HepG2 (cell line): ENCODE measurements at regions not wholly inside any gene's neighbourhood (a gene's known extent, or its start where the extent isn't known, plus 50 kb on each side); places are given as distances from the start of the nearest gene placed in this dataset.

Experiments used
- ATAC-seq: fragments of 200-7000 bp; cut with Tn5 transposase; 3 replicates; pipeline ENCODE4 v1.9.1; 2020; ENCODE audit warnings: mild to moderate bottlenecking, moderate library complexity
- BruUV-seq: library from RNA; stranded (reverse); fragments of 400-500 nt; replicated peaks from 2 replicates; lab custom pipeline; 2021; lab: Mats Ljungman, UMichigan
- CTCF ChIA-PET: fragments of 300-600 bp; formaldehyde crosslinking; extraction: SDS; loops from one replicate; lab custom pipeline; 2021; ENCODE audit warnings: low total read pairs, inconsistent platforms, low intra/inter-chr PET ratio; lab: Yijun Ruan, JAX
- POLR2A ChIA-PET: fragments of 350-600 bp; sonication (Branson Sonifier 250); formaldehyde crosslinking; loops from one replicate; lab custom pipeline; 2020; ENCODE audit warnings: antibody characterized with exemption, inconsistent platforms; lab: Yijun Ruan, JAX
- DNase-seq: peaks from one replicate; pipeline ENCODE4 v3.0.0-alpha.2; 2015; ENCODE audit warnings: low spot score
- FAIRE-seq: peaks from 3 replicates; lab custom pipeline; 2011; peaks lifted over from hg19 to GRCh38; lab: Jason Lieb, UNC
- H2AFZ ChIP-seq: one replicate; pipeline ENCODE4 v1.6.1; 2011; ENCODE audit warnings: low read length, inconsistent platforms
- H3K27ac ChIP-seq: fragments of 300-600 bp; 3 replicates; pipeline ENCODE4 v1.8.0; 2011; ENCODE audit warnings: mixed run types, mild to moderate bottlenecking, mixed read lengths, low read length, inconsistent platforms; ENCODE audit not compliant: insufficient read depth; ENCODE audit errors: extremely low read length
- H3K27me3 ChIP-seq, 2 experiments: fragments of 200-600 bp in 1 of 2; 2 replicates in 1 of 2; 3 replicates in 1 of 2; pipeline versions ENCODE4 v1.6.0 to v1.8.0; 2011; ENCODE audit warnings: low read length in 2 of 2, mild to moderate bottlenecking in 2 of 2, moderate library complexity in 2 of 2, inconsistent platforms in 1 of 2; ENCODE audit not compliant: insufficient read depth in 2 of 2, control insufficient read depth in 1 of 2
- H3K36me3 ChIP-seq, 2 experiments: fragments of 200-600 bp in 1 of 2; replicated peaks in 1 of 2; 2 replicates in 1 of 2; 3 replicates in 1 of 2; pipeline versions ENCODE4 v1.5.1 to v1.8.0; 2011; ENCODE audit warnings: low read length in 2 of 2, inconsistent platforms in 1 of 2; ENCODE audit not compliant: insufficient read depth in 2 of 2, control insufficient read depth in 1 of 2
- H3K4me1 ChIP-seq: 2 replicates; pipeline ENCODE4 v1.5.1; 2012; ENCODE audit warnings: low read length, inconsistent platforms; ENCODE audit not compliant: insufficient read depth
- H3K4me2 ChIP-seq: 2 replicates; pipeline ENCODE4 v1.6.0; 2011; ENCODE audit warnings: low read depth, low read length, inconsistent platforms
- H3K4me3 ChIP-seq, 3 experiments: fragments of 200-600 bp in 1 of 3; sonication (generic), shearing (Covaris generic) in 1 of 3; replicated peaks in 1 of 3; 2 replicates each; pipeline ENCODE4 v1.5.1; 2011 to 2016; ENCODE audit warnings: low read length in 3 of 3, inconsistent platforms in 2 of 3, low read depth in 2 of 3, mild to moderate bottlenecking in 2 of 3, control low read depth in 1 of 3, mixed read lengths in 1 of 3; ENCODE audit not compliant: insufficient read depth in 1 of 3
- H3K79me2 ChIP-seq: one replicate; pipeline ENCODE4 v1.6.1; 2011; ENCODE audit warnings: low read length, inconsistent platforms; ENCODE audit not compliant: insufficient read depth
- H3K9ac ChIP-seq: 2 replicates; pipeline ENCODE4 v1.6.0; 2011; ENCODE audit warnings: mild to moderate bottlenecking, low read depth, low read length, inconsistent platforms; ENCODE audit not compliant: insufficient read depth
- H3K9me3 ChIP-seq: 2 replicates; pipeline ENCODE4 v1.5.1; 2012; ENCODE audit warnings: mild to moderate bottlenecking, low read length
- H4K20me1 ChIP-seq: 2 replicates; pipeline ENCODE4 v1.6.0; 2011; ENCODE audit warnings: inconsistent platforms, mild to moderate bottlenecking, low read length, moderate library complexity; ENCODE audit not compliant: insufficient read depth
- ARID2 ChIP-seq: sonication (generic); formaldehyde crosslinking; IDR thresholded peaks from 2 replicates; pipeline ENCODE4 v1.8.1; 2022; ENCODE audit warnings: mild to moderate bottlenecking, missing genetic modification reagents, borderline replicate concordance
- ETV5 ChIP-seq: IDR thresholded peaks from 2 replicates; pipeline ENCODE4 v1.6.1; 2018; ENCODE audit warnings: missing biosample characterization, missing genetic modification reagents, inconsistent platforms, borderline replicate concordance
- NFE2 ChIP-seq: sonication (generic); formaldehyde crosslinking; IDR thresholded peaks from 2 replicates; pipeline ENCODE4 v1.4.0; 2020; ENCODE audit warnings: missing genetic modification reagents
- PREB ChIP-seq: sonication (generic); formaldehyde crosslinking; IDR thresholded peaks from 2 replicates; pipeline ENCODE4 v1.4.0; 2020; ENCODE audit warnings: missing genetic modification reagents
- SNAI1 ChIP-seq: sonication (generic); formaldehyde crosslinking; IDR thresholded peaks from 2 replicates; pipeline ENCODE4 v1.5.0; 2020; ENCODE audit warnings: mild to moderate bottlenecking, missing genetic modification reagents, borderline replicate concordance
- ZFP91 ChIP-seq: sonication (generic); formaldehyde crosslinking; IDR thresholded peaks from 2 replicates; pipeline ENCODE4 v1.9.0; 2022; ENCODE audit warnings: missing genetic modification reagents, mild to moderate bottlenecking, borderline replicate concordance
- ZNF101 ChIP-seq: sonication (generic); formaldehyde crosslinking; IDR thresholded peaks from 2 replicates; pipeline ENCODE4 v1.4.0; 2020; ENCODE audit warnings: mild to moderate bottlenecking, low read depth, missing genetic modification reagents, borderline replicate concordance
- ZNF20 ChIP-seq: sonication (generic); formaldehyde crosslinking; IDR thresholded peaks from 2 replicates; pipeline ENCODE4 v1.4.0; 2020; ENCODE audit warnings: mild to moderate bottlenecking, moderate library complexity, missing genetic modification reagents
- ZNF362 ChIP-seq: sonication (generic); formaldehyde crosslinking; IDR thresholded peaks from 2 replicates; pipeline ENCODE4 v1.4.0; 2020; ENCODE audit warnings: missing genetic modification reagents, mild to moderate bottlenecking, borderline replicate concordance
- ZNF607 ChIP-seq: sonication (generic); formaldehyde crosslinking; IDR thresholded peaks from 2 replicates; pipeline ENCODE4 v1.5.1; 2020; ENCODE audit warnings: missing genetic modification reagents, mild to moderate bottlenecking, borderline replicate concordance
- ZSCAN5A ChIP-seq: sonication (generic); formaldehyde crosslinking; IDR thresholded peaks from 2 replicates; pipeline ENCODE4 v1.8.0; 2022; ENCODE audit warnings: mild to moderate bottlenecking, missing genetic modification reagents, borderline replicate concordance
- WGBS: methylation state at CpG from one replicate; pipeline ENCODE4 v1.1.6; 2017; ENCODE audit warnings: low lambda C conversion rate; 5-methylcytosine and 5-hydroxymethylcytosine counted together
- in situ Hi-C: cut with HindIII; loops from 2 replicates; pipeline ENCODE4 v1.10.0; 2017; ENCODE audit warnings: low pct_unique_long_range_greater_than_20kb; ENCODE audit not compliant: extremely low pct_ligation_motif_present
- intact Hi-C: fragments of 100-400 bp; cut with micrococcal nuclease; formaldehyde crosslinking; loops from one replicate; pipeline ENCODE4 v1.10.0; 2022; ENCODE audit not compliant: unreplicated experiment

GRCh38 chrX:4762196-4762595, 1048.7 kb upstream of the PRKX start:
- Histone ChIP-seq H3K9me3 (peaks cover 8% of the 10 kb centered on the region; the same call in 1 of the 2 replicates), H3K79me2 (no peaks in the 10 kb centered on the region), H3K27me3 (no peaks in the 10 kb centered on the region), H3K9ac (no peak overlapping the region), H3K36me3 (no peaks in the 10 kb centered on the region), H3K27ac (no peak overlapping the region), H3K4me2 (no peak overlapping the region), H4K20me1 (no peaks in the 10 kb centered on the region), H2AFZ (no peak overlapping the region), H3K4me3 (no peak overlapping the region), H3K4me1 (no peaks in the 10 kb centered on the region)
- TF ChIP-seq SNAI1 (CRISPR knock-in tag) (no peak), PREB (CRISPR knock-in tag) (no peak), ZNF101 (no peak), ZNF20 (no peak), ZSCAN5A (CRISPR knock-in tag) (no peak), ETV5 (CRISPR knock-in tag) (no peak), ARID2 (CRISPR knock-in tag) (no peak), ZNF362 (CRISPR knock-in tag) (no peak), NFE2 (CRISPR knock-in tag) (no peak), ZNF607 (CRISPR knock-in tag) (no peak), ZFP91 (no peak)
- CTCF ChIA-PET, result no interaction called here
- WGBS, result 13% methylated on average over 3 of the region's 3 CpGs
- no peak for ATAC-seq
- BruUV-seq, result no TSS peak
- POLR2A ChIA-PET, result no interaction called here
- DNase-seq, result no peak
- intact Hi-C loops (no loop called here), in situ Hi-C loops (no loop called here)
- no peak for FAIRE-seq
